CD14-positive monocyte (primary cell): ENCODE measurements at regions not wholly inside any gene's neighbourhood (a gene's known extent, or its start where the extent isn't known, plus 50 kb on each side); places are given as distances from the start of the nearest gene placed in this dataset.

Experiments
- DNase-seq, 3 donors: peaks; one replicate each; pipeline ENCODE4 v3.0.0-alpha.2; 2011 to 2022
- H2AFZ ChIP-seq: 2 replicates; pipeline ENCODE4 v1.6.0; 2012; ENCODE audit warnings: mild to moderate bottlenecking, low read depth, low read length, inconsistent platforms; ENCODE audit not compliant: insufficient read depth, poor library complexity, severe bottlenecking
- H3K27ac ChIP-seq, 2 donors: 1 replicate in 1 of 2; 2 replicates in 1 of 2; pipeline ENCODE4 v1.5.1; 2012 to 2013; ENCODE audit warnings: low read length in 2 of 2, control low read depth in 1 of 2, inconsistent platforms in 1 of 2, low read depth in 1 of 2, mild to moderate bottlenecking in 1 of 2
- H3K27me3 ChIP-seq, 2 donors: one replicate each; pipeline versions ENCODE4 v1.6.0 to v1.6.1; 2011 to 2013; ENCODE audit warnings: low read length in 2 of 2; ENCODE audit not compliant: control insufficient read depth in 2 of 2, insufficient read depth in 2 of 2
- H3K36me3 ChIP-seq, 2 donors: replicated peaks in 1 of 2; 1 replicate in 1 of 2; 2 replicates in 1 of 2; pipeline versions ENCODE4 v1.5.1 to v1.6.1; 2012 to 2013; ENCODE audit warnings: low read length in 2 of 2, control low read depth in 1 of 2, inconsistent platforms in 1 of 2, mild to moderate bottlenecking in 1 of 2; ENCODE audit not compliant: insufficient read depth in 2 of 2, control insufficient read depth in 1 of 2
- H3K4me1 ChIP-seq, 2 donors: 1 replicate in 1 of 2; 2 replicates in 1 of 2; pipeline versions ENCODE4 v1.5.1 to v1.6.1; 2012 to 2013; ENCODE audit warnings: low read length in 2 of 2, control low read depth in 1 of 2, inconsistent platforms in 1 of 2, mild to moderate bottlenecking in 1 of 2, moderate library complexity in 1 of 2; ENCODE audit not compliant: insufficient read depth in 2 of 2, control insufficient read depth in 1 of 2
- H3K4me2 ChIP-seq: replicated peaks from 2 replicates; pipeline ENCODE3; 2012; ENCODE audit warnings: low read length, moderate library complexity, mild to moderate bottlenecking; ENCODE audit not compliant: poor library complexity, severe bottlenecking; ENCODE audit errors: extremely low read depth
- H3K4me3 ChIP-seq, 3 experiments: fragments of 200-600 bp in 1 of 3; sonication (generic) in 1 of 3; replicated peaks in 1 of 3; 1 replicate in 2 of 3; 2 replicates in 1 of 3; pipeline ENCODE4 v1.5.1; 2011 to 2013; ENCODE audit warnings: low read length in 3 of 3, mild to moderate bottlenecking in 3 of 3, control low read depth in 2 of 3, low read depth in 2 of 3, inconsistent platforms in 1 of 3, moderate library complexity in 1 of 3
- H3K79me2 ChIP-seq: 2 replicates; pipeline ENCODE4 v1.6.0; 2012; ENCODE audit warnings: mild to moderate bottlenecking, control low read depth, inconsistent platforms, low read length, moderate library complexity; ENCODE audit not compliant: insufficient read depth
- H3K9ac ChIP-seq: 2 replicates; pipeline ENCODE4 v1.6.0; 2017; ENCODE audit warnings: low read length, mild to moderate bottlenecking; ENCODE audit not compliant: insufficient read depth, poor library complexity, severe bottlenecking
- H3K9me3 ChIP-seq, 2 donors: replicated peaks in 1 of 2; 1 replicate in 1 of 2; 2 replicates in 1 of 2; pipeline versions ENCODE4 v1.5.1 to v1.6.1; 2012 to 2013; ENCODE audit warnings: low read length in 2 of 2, control low read depth in 1 of 2; ENCODE audit not compliant: control insufficient read depth in 1 of 2, insufficient read depth in 1 of 2
- H4K20me1 ChIP-seq: 2 replicates; pipeline ENCODE4 v1.6.0; 2012; ENCODE audit warnings: mild to moderate bottlenecking, low read length, control low read depth, moderate library complexity; ENCODE audit not compliant: insufficient read depth
- H3K27ac Mint-ChIP-seq, 7 donors: one replicate each; pipeline ENCODE4 v1.8.0; 2020; ENCODE audit warnings: mild to moderate bottlenecking in 7 of 7, mixed read lengths in 7 of 7, moderate library complexity in 6 of 7, inconsistent platforms in 2 of 7
- H3K27me3 Mint-ChIP-seq, 3 donors: one replicate each; pipeline ENCODE4 v1.8.0; 2021 to 2022; ENCODE audit warnings: low read depth in 3 of 3, mild to moderate bottlenecking in 3 of 3, mixed read lengths in 3 of 3, moderate library complexity in 3 of 3, inconsistent platforms in 1 of 3
- H3K36me3 Mint-ChIP-seq, 2 donors: one replicate each; pipeline ENCODE4 v1.8.0; 2020; ENCODE audit warnings: mixed read lengths in 2 of 2, inconsistent platforms in 1 of 2, mild to moderate bottlenecking in 1 of 2
- H3K4me1 Mint-ChIP-seq: one replicate; pipeline ENCODE4 v1.8.0; 2020; ENCODE audit warnings: mild to moderate bottlenecking, mixed read lengths
- H3K4me3 Mint-ChIP-seq, 2 donors: one replicate each; pipeline ENCODE4 v1.8.0; 2020; ENCODE audit warnings: mild to moderate bottlenecking in 2 of 2, mixed read lengths in 2 of 2, moderate library complexity in 1 of 2
- H3K9me3 Mint-ChIP-seq, 7 donors: one replicate each; pipeline ENCODE4 v1.8.0; 2020 to 2022; ENCODE audit warnings: mixed read lengths in 7 of 7, mild to moderate bottlenecking in 6 of 7, moderate library complexity in 6 of 7, inconsistent platforms in 2 of 7
- CTCF ChIP-seq: fragments of 200-600 bp; IDR thresholded peaks from one replicate; pipeline ENCODE4 v1.8.0; 2022; ENCODE audit warnings: antibody characterized with exemption, mild to moderate bottlenecking
- WGBS: methylation state at CpG from one replicate; pipeline ENCODE4 v1.1.5; 2013; ENCODE audit warnings: missing lambda C conversion rate; ENCODE audit not compliant: insufficient coverage; 5-methylcytosine and 5-hydroxymethylcytosine counted together
- intact Hi-C, 2 donors: fragments of 100-400 bp; cut with micrococcal nuclease; formaldehyde crosslinking; loops; one replicate each; pipeline versions ENCODE4 v1.15.0 to v1.15.1; 2023

- H2AFZ ChIP-seq: no peak overlapping the region
- no peaks in the 10 kb centered on the region for H3K27me3 ChIP-seq
- H4K20me1 ChIP-seq: no peaks in the 10 kb centered on the region
- no peak overlapping the region for H3K4me3 ChIP-seq
- intact Hi-C loops: no loop called here
- Mint-ChIP-seq H3K27ac (no peak overlapping the region), H3K4me3 (no peak overlapping the region), H3K36me3 (no peaks in the 10 kb centered on the region), H3K27me3 (no peaks in the 10 kb centered on the region), H3K4me1 (no peaks in the 10 kb centered on the region), H3K9me3 (peaks cover 1 to 8% (median 3%) of the 10 kb centered on the region in 7 donors)
- H3K4me2 ChIP-seq: no peak overlapping the region
- no peaks in the 10 kb centered on the region for H3K4me1 ChIP-seq
- H3K9me3 ChIP-seq: peaks cover 0 to 3% of the 10 kb centered on the region in 2 donors
- TF ChIP-seq CTCF: no peak
- no peaks in the 10 kb centered on the region for H3K36me3 ChIP-seq
- DNase-seq: no peak
- WGBS: 81% methylated on average over 2 of the region's 4 CpGs
- H3K79me2 ChIP-seq: no peaks in the 10 kb centered on the region
- no peak overlapping the region for H3K9ac ChIP-seq
- H3K27ac ChIP-seq: no peak overlapping the region
Observed at GRCh38 chr10:9535744-9536143, 1481.3 kb downstream of the GATA3 start.

- H3K4me1 ChIP-seq: no peaks in the 10 kb centered on the region
- H3K4me3 ChIP-seq: no peak overlapping the region
- intact Hi-C loops: no loop called here
- H3K9ac ChIP-seq: no peak overlapping the region
- TF ChIP-seq CTCF: no peak
- peaks cover 0 to 1% (median 0%) of the 10 kb centered on the region in 3 donors for H3K27me3 Mint-ChIP-seq
- H3K9me3 ChIP-seq: peaks cover 0 to 4% of the 10 kb centered on the region in 2 donors
- H3K4me3 Mint-ChIP-seq: no peak overlapping the region
- no peak overlapping the region for H3K27ac ChIP-seq
- H3K4me1 Mint-ChIP-seq: no peaks in the 10 kb centered on the region
- H3K4me2 ChIP-seq: no peak overlapping the region
- no CpG with 5 or more reads among the region's 2 CpGs for WGBS
- H2AFZ ChIP-seq: no peak overlapping the region
- H3K36me3 Mint-ChIP-seq: no peaks in the 10 kb centered on the region
- H3K36me3 ChIP-seq: no peaks in the 10 kb centered on the region
- no peaks in the 10 kb centered on the region for H3K27me3 ChIP-seq
- H3K79me2 ChIP-seq: no peaks in the 10 kb centered on the region
- H3K27ac Mint-ChIP-seq: no peak overlapping the region
- no peaks in the 10 kb centered on the region for H4K20me1 ChIP-seq
- H3K9me3 Mint-ChIP-seq: peaks cover 0 to 7% (median 4%) of the 10 kb centered on the region in 7 donors
- DNase-seq: no peak
Observed at GRCh38 chr10:9545073-9545472, 1472.6 kb upstream of the CELF2 start.
